HG02759 (cell line): ENCODE measurements at regions not wholly inside any gene's neighbourhood (a gene's known extent, or its start where the extent isn't known, plus 50 kb on each side); places are given as distances from the start of the nearest gene placed in this dataset.
"Not testable (repeated sequence)": the region's sequence is repeated elsewhere in the genome, so short reads cannot be mapped to it uniquely, and the experiment has no call there.

Source experiments
- ATAC-seq: cut with Tn5 transposase; IDR thresholded peaks from one replicate; pipeline ENCODE4 v1.9.1; 2021; ENCODE audit warnings: mild to moderate bottlenecking, moderate library complexity; ENCODE audit not compliant: unreplicated experiment

GRCh38 chr2:182631299-182631698, 84.8 kb upstream of the DNAJC10 start:
- ATAC-seq: no peak

GRCh38 chr2:182634386-182634785, 81.7 kb upstream of the DNAJC10 start:
- ATAC-seq: no peak

- ATAC-seq: no peak
These were observed 79.4 kb upstream of the DNAJC10 start for GRCh38 chr2:182636699-182637098.

GRCh38 chr2:182638667-182639066, 77.4 kb upstream of the DNAJC10 start:
- ATAC-seq: no peak

- ATAC-seq: no peak
These were observed 76.1 kb upstream of the DNAJC10 start for GRCh38 chr2:182639971-182640370.

GRCh38 chr2:182642328-182642727, 73.7 kb upstream of the DNAJC10 start:
- ATAC-seq: peak; percentile 100

GRCh38 chr2:182646763-182647498, 69.1 kb upstream of the DNAJC10 start:
- ATAC-seq: no peak

- no peak for ATAC-seq
These were observed 68.6 kb upstream of the DNAJC10 start for GRCh38 chr2:182647499-182647787.

- ATAC-seq: peak; percentile 62
These were observed 66.7 kb upstream of the DNAJC10 start for GRCh38 chr2:182649316-182649715.

- no peak for ATAC-seq
These were observed 65.4 kb upstream of the DNAJC10 start for GRCh38 chr2:182650704-182651103.

GRCh38 chr2:182652326-182652725, 63.7 kb upstream of the DNAJC10 start:
- ATAC-seq: no peak

- ATAC-seq: no peak
These were observed 60.3 kb upstream of the DNAJC10 start for GRCh38 chr2:182655750-182656149.

GRCh38 chr2:182664212-182664611, 51.8 kb upstream of the DNAJC10 start:
- no peak for ATAC-seq

GRCh38 chr2:182665500-182665899, 50.6 kb upstream of the DNAJC10 start:
- not testable (repeated sequence) for ATAC-seq
